ENCODE measurements at regions not wholly inside any gene's neighbourhood (a gene's known extent, or its start where the extent isn't known, plus 50 kb on each side); places are given as distances from the start of the nearest gene placed in this dataset.

DNA sequence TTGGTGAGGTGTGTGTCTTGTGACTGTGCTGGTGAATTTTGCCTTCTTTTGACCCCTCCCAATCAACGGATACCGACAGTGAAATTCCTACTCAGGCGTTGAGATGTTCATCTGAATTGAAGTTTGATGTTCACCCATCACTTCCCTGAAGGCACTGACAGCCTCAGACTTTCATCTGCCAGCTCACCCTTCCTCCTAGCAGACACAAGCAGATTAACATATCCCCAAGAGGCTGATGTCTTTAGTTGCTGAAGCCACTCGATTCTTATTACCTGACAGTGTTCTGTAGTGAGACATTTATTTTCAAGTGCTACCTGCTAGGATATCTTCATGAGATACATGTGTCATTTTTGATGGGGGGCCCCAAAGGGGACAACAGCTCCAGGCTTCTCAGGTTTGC, 1330.1 kb upstream of the PIK3C3 start:
- TF ChIP-seq, protein P1, sequence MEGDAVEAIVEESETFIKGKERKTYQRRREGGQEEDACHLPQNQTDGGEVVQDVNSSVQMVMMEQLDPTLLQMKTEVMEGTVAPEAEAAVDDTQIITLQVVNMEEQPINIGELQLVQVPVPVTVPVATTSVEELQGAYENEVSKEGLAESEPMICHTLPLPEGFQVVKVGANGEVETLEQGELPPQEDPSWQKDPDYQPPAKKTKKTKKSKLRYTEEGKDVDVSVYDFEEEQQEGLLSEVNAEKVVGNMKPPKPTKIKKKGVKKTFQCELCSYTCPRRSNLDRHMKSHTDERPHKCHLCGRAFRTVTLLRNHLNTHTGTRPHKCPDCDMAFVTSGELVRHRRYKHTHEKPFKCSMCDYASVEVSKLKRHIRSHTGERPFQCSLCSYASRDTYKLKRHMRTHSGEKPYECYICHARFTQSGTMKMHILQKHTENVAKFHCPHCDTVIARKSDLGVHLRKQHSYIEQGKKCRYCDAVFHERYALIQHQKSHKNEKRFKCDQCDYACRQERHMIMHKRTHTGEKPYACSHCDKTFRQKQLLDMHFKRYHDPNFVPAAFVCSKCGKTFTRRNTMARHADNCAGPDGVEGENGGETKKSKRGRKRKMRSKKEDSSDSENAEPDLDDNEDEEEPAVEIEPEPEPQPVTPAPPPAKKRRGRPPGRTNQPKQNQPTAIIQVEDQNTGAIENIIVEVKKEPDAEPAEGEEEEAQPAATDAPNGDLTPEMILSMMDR (IDR thresholded peaks at IDR 0.05; ENCODE audit: low read depth, low read length) = no peak
- DNase-seq (ENCODE audit: low read depth in 2 of 2) = no peak
- no peak overlapping the region for H3K4me3 ChIP-seq (replicated peaks in 1 of 2; ENCODE audit: low read depth in 2 of 2, low read length in 2 of 2)

DNA sequence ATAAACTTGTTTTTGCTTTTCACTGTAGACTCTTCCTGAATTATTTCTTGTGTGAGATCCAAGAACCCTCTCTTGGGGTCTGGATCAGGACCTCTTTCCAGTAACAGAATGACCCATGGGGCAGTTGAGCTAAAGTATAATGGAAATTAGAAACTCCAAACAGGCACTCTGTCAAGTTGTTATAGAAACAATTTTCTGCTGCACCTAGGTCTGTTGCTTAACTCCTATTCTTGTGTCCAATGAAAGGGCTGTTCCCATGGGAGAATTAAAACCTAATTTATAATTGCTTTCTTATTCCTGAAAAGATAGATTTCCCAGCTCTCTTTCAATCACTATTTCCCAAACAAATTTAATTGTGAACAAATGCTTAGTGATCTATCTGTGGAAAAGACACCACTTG, 1341.3 kb upstream of the PIK3C3 start:
- TF ChIP-seq, protein P1 (IDR thresholded peaks at IDR 0.05; ENCODE audit: low read depth, low read length) = no peak
- no peak overlapping the region for H3K4me3 ChIP-seq (replicated peaks in 1 of 2; ENCODE audit: low read depth in 2 of 2, low read length in 2 of 2)
- DNase-seq (ENCODE audit: low read depth in 2 of 2) = no peak

DNA sequence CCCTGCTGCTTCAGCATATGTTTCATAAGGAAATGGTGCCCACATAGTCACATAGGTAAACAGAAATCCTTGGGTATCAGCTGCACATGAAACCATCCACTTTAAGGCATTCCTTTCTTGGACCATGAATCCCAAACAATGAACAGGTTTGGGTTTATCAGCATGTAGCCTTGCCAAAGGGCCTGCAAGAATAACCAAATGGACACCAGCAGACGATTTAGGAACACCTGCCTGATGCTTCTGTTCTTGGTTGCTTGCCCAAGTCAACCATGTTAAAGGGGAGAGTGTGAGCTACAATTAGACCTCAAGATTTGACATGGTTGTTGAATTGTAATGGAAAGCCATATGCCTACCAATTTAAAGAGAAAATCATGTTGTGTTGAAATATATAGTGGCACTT, 1342.7 kb upstream of the PIK3C3 start:
- no peak for DNase-seq (ENCODE audit: low read depth in 2 of 2)
- no peak overlapping the region for H3K4me3 ChIP-seq (replicated peaks in 1 of 2; ENCODE audit: low read depth in 2 of 2, low read length in 2 of 2)
- TF ChIP-seq, protein P1 (IDR thresholded peaks at IDR 0.05; ENCODE audit: low read depth, low read length) = no peak

DNA sequence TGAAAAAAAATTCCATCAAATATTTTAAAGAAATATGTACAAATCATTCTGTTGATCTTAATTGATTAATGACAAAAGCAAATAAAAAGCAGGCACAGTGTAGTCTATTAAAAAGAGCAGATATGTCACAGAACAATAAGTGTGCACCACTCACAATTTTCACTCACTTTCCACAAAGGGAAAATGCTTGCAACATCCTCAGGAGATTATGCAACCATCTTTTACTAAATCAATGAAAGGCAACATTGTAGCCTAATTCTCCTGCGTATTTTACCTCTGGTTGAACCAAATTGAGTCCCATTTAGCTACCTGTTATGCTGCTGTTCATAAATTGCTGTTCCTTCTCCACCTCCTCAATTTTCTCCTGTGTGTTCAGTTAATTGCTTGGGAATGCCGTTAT, 1346.8 kb upstream of the PIK3C3 start:
- peak in 1 of 2 donors; percentile 3 for DNase-seq (ENCODE audit: low read depth in 2 of 2)
- no peak overlapping the region for H3K4me3 ChIP-seq (replicated peaks in 1 of 2; ENCODE audit: low read depth in 2 of 2, low read length in 2 of 2)
- TF ChIP-seq, protein P1 (IDR thresholded peaks at IDR 0.05; ENCODE audit: low read depth, low read length) = no peak

DNA sequence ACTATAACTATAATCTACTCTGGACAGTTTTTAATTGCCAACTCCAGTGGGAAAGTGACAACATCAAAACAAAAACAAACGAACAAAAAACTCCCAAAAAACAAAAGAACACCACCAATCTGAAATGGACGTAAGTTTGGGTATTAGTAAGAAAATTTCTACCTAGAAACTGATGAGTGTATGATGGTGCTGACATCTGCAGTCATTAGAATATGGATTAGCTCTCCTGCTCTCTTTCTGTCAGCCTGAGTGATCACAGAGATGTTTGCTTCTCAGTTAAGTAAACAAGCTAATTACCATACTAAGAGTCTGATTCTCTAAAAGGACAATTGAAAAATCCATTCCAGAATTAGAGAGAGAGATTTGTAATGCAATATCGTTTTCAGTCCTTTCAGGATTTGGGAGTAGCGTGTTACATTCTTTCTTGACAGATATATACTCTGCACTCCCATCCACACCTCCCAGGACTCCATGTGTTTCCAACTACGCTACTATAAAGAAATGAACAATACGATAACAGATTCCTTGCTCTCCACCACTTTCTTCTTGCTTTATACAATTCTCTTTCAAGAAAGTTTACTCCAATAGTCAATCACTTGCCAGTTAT, 1347.4 kb upstream of the PIK3C3 start:
- no peak overlapping the region for H3K4me3 ChIP-seq (replicated peaks in 1 of 2; ENCODE audit: low read depth in 2 of 2, low read length in 2 of 2)
- TF ChIP-seq, protein P1 (IDR thresholded peaks at IDR 0.05; ENCODE audit: low read depth, low read length) = no peak

DNA sequence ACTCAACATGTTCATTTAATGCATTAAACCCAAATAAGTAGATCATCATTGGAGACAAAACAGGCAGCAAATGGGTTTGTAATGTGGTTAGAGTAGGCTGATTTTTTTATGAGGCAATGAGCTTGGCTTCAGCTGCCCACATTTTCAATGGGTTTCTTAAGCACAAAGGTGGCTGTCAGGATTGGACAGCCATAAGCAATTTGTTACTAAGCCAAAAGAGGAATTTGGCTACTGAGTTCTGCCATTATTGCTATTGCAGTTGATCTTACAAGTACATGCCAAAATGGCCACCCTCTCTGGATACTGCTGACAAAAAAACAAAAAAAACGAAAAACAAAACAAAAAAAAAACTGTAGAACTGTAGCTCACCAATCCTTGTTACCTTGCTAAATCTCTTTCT, 1348.0 kb upstream of the PIK3C3 start:
- H3K4me3 ChIP-seq (replicated peaks in 1 of 2; ENCODE audit: low read depth in 2 of 2, low read length in 2 of 2) = no peak overlapping the region
- DNase-seq (ENCODE audit: low read depth in 2 of 2) = no peak
- TF ChIP-seq, protein P1 (IDR thresholded peaks at IDR 0.05; ENCODE audit: low read depth, low read length) = no peak

More for the DNA sequence above, 1347.4 kb upstream of the PIK3C3 start:
- no peak for DNase-seq (ENCODE audit: low read depth in 2 of 2)

DNA sequence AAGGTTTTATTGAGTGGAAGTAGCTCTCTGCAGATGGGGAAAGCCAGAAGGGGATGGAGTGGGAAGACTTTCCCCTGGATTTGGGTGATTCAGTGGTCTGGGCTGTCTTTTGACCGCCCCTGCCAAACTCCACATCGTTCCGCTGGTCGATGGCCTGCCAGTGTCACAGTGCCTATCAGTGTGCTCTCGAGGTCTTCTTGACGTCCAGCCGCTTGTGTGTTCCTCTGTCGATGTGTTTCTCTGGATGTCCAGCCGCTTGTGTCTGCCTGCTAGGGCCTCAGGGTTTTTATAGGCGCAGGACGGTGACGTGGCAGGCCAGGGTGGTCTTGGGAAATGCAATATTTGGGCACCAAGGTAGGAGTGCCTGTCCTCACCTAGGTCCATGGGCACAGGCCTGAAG, 1371.4 kb upstream of the PIK3C3 start:
- TF ChIP-seq, protein P1 (IDR thresholded peaks at IDR 0.05; ENCODE audit: low read depth, low read length) = no peak

More for the DNA sequence above, 1371.4 kb upstream of the PIK3C3 start:
- no peak for DNase-seq (ENCODE audit: low read depth in 2 of 2)
- no peak overlapping the region for H3K4me3 ChIP-seq (replicated peaks in 1 of 2; ENCODE audit: low read depth in 2 of 2, low read length in 2 of 2)
